GM12878 (cell line): ENCODE measurements at regions not wholly inside any gene's neighbourhood (a gene's known extent, or its start where the extent isn't known, plus 50 kb on each side); places are given as distances from the start of the nearest gene placed in this dataset.

ENCODE experiments used
- ATAC-seq: fragments of 200-7000 bp; cut with Tn5 transposase; 3 replicates; pipeline ENCODE4 v1.9.1; 2020; ENCODE audit warnings: mild to moderate bottlenecking, moderate library complexity
- BruUV-seq: library from RNA; stranded (reverse); fragments of 400-500 nt; replicated peaks from 2 replicates; lab custom pipeline; 2021; lab: Mats Ljungman, UMichigan
- CTCF ChIA-PET: fragments of 300-600 bp; sonication (Branson Sonifier 250); formaldehyde crosslinking; extraction: SDS; loops from one replicate; lab custom pipeline; 2021; ENCODE audit warnings: inconsistent platforms; lab: Yijun Ruan, JAX
- POLR2A ChIA-PET: fragments of 350-600 bp; formaldehyde crosslinking; extraction: SDS; loops from one replicate; lab custom pipeline; 2021; ENCODE audit warnings: inconsistent platforms; lab: Charles Lee
- RAD21 ChIA-PET: fragments of 300-600 bp; sonication (Branson Sonifier 250); formaldehyde crosslinking; loops from one replicate; lab custom pipeline; 2023; ENCODE audit warnings: antibody characterized with exemption; ENCODE audit not compliant: unreplicated experiment; lab: Charles Lee
- SMC1A ChIA-PET: fragments of 300-600 bp; sonication (Branson Sonifier 250); formaldehyde crosslinking; loops from one replicate; lab custom pipeline; 2023; ENCODE audit not compliant: unreplicated experiment, uncharacterized antibody; lab: Charles Lee
- DNase-seq: peaks from one replicate; pipeline ENCODE4 v3.0.0-alpha.2; 2011; ENCODE audit warnings: low read depth, low spot score
- FAIRE-seq: peaks from 3 replicates; lab custom pipeline; 2011; peaks lifted over from hg19 to GRCh38; lab: Jason Lieb, UNC
- H2AFZ ChIP-seq: 2 replicates; pipeline ENCODE4 v1.6.0; 2011; ENCODE audit warnings: low read depth, low read length, control low read depth; ENCODE audit not compliant: control insufficient read depth
- H3K27ac ChIP-seq: 2 replicates; pipeline ENCODE4 v1.5.1; 2011; ENCODE audit warnings: control low read depth; ENCODE audit not compliant: control insufficient read depth, insufficient read depth
- H3K27me3 ChIP-seq, 2 experiments: replicated peaks in 1 of 2; 2 replicates each; pipeline versions ENCODE4 v1.6.0 to v1.6.1; 2011; ENCODE audit warnings: low read length in 1 of 2; ENCODE audit not compliant: control insufficient read depth in 2 of 2, insufficient read depth in 2 of 2
- H3K36me3 ChIP-seq, 2 experiments: 2 replicates each; pipeline ENCODE4 v1.5.1; 2011; ENCODE audit warnings: low read length in 1 of 2; ENCODE audit not compliant: control insufficient read depth in 2 of 2, insufficient read depth in 2 of 2
- H3K4me1 ChIP-seq: 2 replicates; pipeline ENCODE4 v1.6.1; 2011; ENCODE audit warnings: mild to moderate bottlenecking, low read length, moderate library complexity, mixed read lengths; ENCODE audit not compliant: control insufficient read depth, insufficient read depth
- H3K4me2 ChIP-seq: 2 replicates; pipeline ENCODE4 v1.6.0; 2011; ENCODE audit warnings: control low read depth; ENCODE audit not compliant: control insufficient read depth, insufficient read depth
- H3K4me3 ChIP-seq: fragments of 200-600 bp; sonication (generic); 2 replicates; pipeline ENCODE4 v1.5.1; 2016
- H3K79me2 ChIP-seq: 2 replicates; pipeline ENCODE4 v1.6.0; 2011; ENCODE audit warnings: low read length; ENCODE audit not compliant: control insufficient read depth, insufficient read depth
- H3K9ac ChIP-seq: 2 replicates; pipeline ENCODE4 v1.8.0; 2011; ENCODE audit warnings: low read length, control low read depth, mixed read lengths; ENCODE audit not compliant: control insufficient read depth, insufficient read depth
- H3K9me3 ChIP-seq: replicated peaks from 3 replicates; pipeline ENCODE4 v1.5.1; 2011; ENCODE audit warnings: mild to moderate bottlenecking, low read length; ENCODE audit not compliant: control insufficient read depth, insufficient read depth
- H4K20me1 ChIP-seq: 2 replicates; pipeline ENCODE4 v1.6.0; 2011; ENCODE audit not compliant: control insufficient read depth, insufficient read depth
- CREB1 ChIP-seq: IDR thresholded peaks from 2 replicates; pipeline ENCODE4 v1.6.1; 2012; ENCODE audit warnings: low read depth, mild to moderate bottlenecking, inconsistent platforms
- IRF5 ChIP-seq: fragments of 450-650 bp; IDR thresholded peaks from 2 replicates; pipeline ENCODE4 v1.6.1; 2017; ENCODE audit warnings: borderline replicate concordance
- KAT2A ChIP-seq: conservative IDR thresholded peaks from 2 replicates; pipeline ENCODE4 v1.6.1; 2011; ENCODE audit warnings: low read depth, low read length; ENCODE audit not compliant: control insufficient read depth
- RB1 ChIP-seq: fragments of 450-650 bp; formaldehyde crosslinking; IDR thresholded peaks from 2 replicates; pipeline ENCODE4 v1.6.1; 2017; ENCODE audit warnings: mild to moderate bottlenecking, borderline replicate concordance
- SKIL ChIP-seq: fragments of 450-650 bp; IDR thresholded peaks from 2 replicates; pipeline ENCODE4 v1.6.1; 2017; ENCODE audit warnings: mild to moderate bottlenecking, low read depth, inconsistent platforms; ENCODE audit not compliant: poor library complexity, severe bottlenecking
- STAT3 ChIP-seq: IDR thresholded peaks from 2 replicates; pipeline ENCODE4 v1.6.1; 2011; ENCODE audit warnings: low read depth, low read length, improper control_type of control experiment
- TARDBP ChIP-seq: IDR thresholded peaks from 2 replicates; pipeline ENCODE4 v1.6.1; 2016; ENCODE audit warnings: borderline replicate concordance
- WGBS: methylation state at CpG from one replicate; pipeline ENCODE4 v1.1.6; 2016; ENCODE audit warnings: low lambda C conversion rate; ENCODE audit not compliant: insufficient replicate concordance, insufficient coverage; ENCODE audit errors: missing lambda C conversion rate; 5-methylcytosine and 5-hydroxymethylcytosine counted together
- in situ Hi-C: fragments of 300-500 bp; cut with MboI; formaldehyde crosslinking; loops from 9 replicates; pipeline ENCODE4 v1.14.3; 2018; ENCODE audit warnings: mixed read lengths
- intact Hi-C: fragments of 100-400 bp; cut with micrococcal nuclease; formaldehyde crosslinking; loops from one replicate; pipeline ENCODE4 v1.14.2; 2022; ENCODE audit not compliant: unreplicated experiment

- TF ChIP-seq SKIL (no peak), TARDBP (no peak)
- Histone ChIP-seq H3K9me3 (no peaks in the 10 kb centered on the region), H2AFZ (no peak overlapping the region), H3K4me3 (no peak overlapping the region), H3K36me3 (no peaks in the 10 kb centered on the region), H3K27ac (no peak overlapping the region), H3K79me2 (no peaks in the 10 kb centered on the region), H3K9ac (no peak overlapping the region), H4K20me1 (no peaks in the 10 kb centered on the region), H3K27me3 (no peaks in the 10 kb centered on the region; a peak in 1 of 4 replicates), H3K4me2 (no peak overlapping the region), H3K4me1 (no peaks in the 10 kb centered on the region)
- FAIRE-seq (no peak), ATAC-seq (no peak), DNase-seq (no peak)
- POLR2A ChIA-PET, result interaction anchor here (1.1 kb wide), 1 partner anchor 254 kb away, joined by 3 read pairs; no protein-coding TSS in a partner anchor
- 25% methylated on average over 2 of the region's 2 CpGs for WGBS
- in situ Hi-C loops, result no loop called here
- SMC1A ChIA-PET, result no interaction called here
- CTCF ChIA-PET, result interaction anchor here (1.3 kb wide), 1 partner anchor 21 kb away, joined by 3 read pairs; no protein-coding TSS in a partner anchor
- no TSS peak for BruUV-seq
- RAD21 ChIA-PET, result no interaction called here
- intact Hi-C loops, result no loop called here
Observed at GRCh38 chr5:66327008-66327407, 182.9 kb downstream of the SREK1 start.

- intact Hi-C loops (no loop called here), in situ Hi-C loops (no loop called here)
- ChIA-PET CTCF (interaction anchor here (1.4 kb wide), 1 partner anchor 23 kb away, joined by 3 read pairs; no protein-coding TSS in a partner anchor), POLR2A (no interaction called here), RAD21 (interaction anchor here (1.1 to 1.4 kb wide), 2 partner anchors 20 to 23 kb away, joined by 3 to 6 read pairs; no protein-coding TSS in a partner anchor), SMC1A (interaction anchor here (1.5 to 1.7 kb wide), 2 partner anchors 15 kb away, joined by 3 to 6 read pairs; no protein-coding TSS in a partner anchor)
- no peaks in the 10 kb centered on the region; a peak in 2 of 4 replicates for H3K27me3 ChIP-seq
- no peaks in the 10 kb centered on the region for H3K4me1 ChIP-seq
- DNase-seq, result no peak
- H4K20me1 ChIP-seq, result no peaks in the 10 kb centered on the region
- TF ChIP-seq SKIL (no peak), IRF5 (no peak), STAT3 (no peak), RB1 (no peak), KAT2A (no peak), CREB1 (no peak)
- H2AFZ ChIP-seq, result no peak overlapping the region
- H3K27ac ChIP-seq, result no peak overlapping the region
- H3K79me2 ChIP-seq, result no peaks in the 10 kb centered on the region
- no peaks in the 10 kb centered on the region for H3K36me3 ChIP-seq
- ATAC-seq, result no peak
- H3K9ac ChIP-seq, result no peak overlapping the region
- 38% methylated on average over 3 of the region's 3 CpGs for WGBS
- FAIRE-seq, result no peak
- BruUV-seq, result no TSS peak
- H3K4me2 ChIP-seq, result no peak overlapping the region
- H3K9me3 ChIP-seq, result no peaks in the 10 kb centered on the region
- H3K4me3 ChIP-seq, result no peak overlapping the region
Observed at GRCh38 chr5:66329078-66329477, 185.0 kb downstream of the SREK1 start.
